Keratinocyte (primary cell): ENCODE measurements at regions not wholly inside any gene's neighbourhood (a gene's known extent, or its start where the extent isn't known, plus 50 kb on each side); places are given as distances from the start of the nearest gene placed in this dataset.

Experiments used
- DNase-seq: peaks from one replicate; pipeline ENCODE4 v3.0.0-alpha.2; 2011; ENCODE audit warnings: low read depth, missing footprints, low spot score
- FAIRE-seq: peaks from 2 replicates; lab custom pipeline; 2011; peaks lifted over from hg19 to GRCh38; lab: Jason Lieb, UNC
- H2AFZ ChIP-seq: 2 replicates; pipeline ENCODE4 v1.6.0; 2012; ENCODE audit warnings: low read length, control low read depth, inconsistent platforms; ENCODE audit not compliant: control insufficient read depth
- H3K27ac ChIP-seq: 2 replicates; pipeline ENCODE4 v1.5.1; 2011; ENCODE audit warnings: low read length; ENCODE audit not compliant: control insufficient read depth, insufficient read depth
- H3K27me3 ChIP-seq: 3 replicates; pipeline ENCODE4 v1.6.0; 2011; ENCODE audit warnings: low read length; ENCODE audit not compliant: control insufficient read depth, insufficient read depth; ENCODE audit errors: extremely low read depth
- H3K36me3 ChIP-seq, 2 experiments: 2 replicates in 1 of 2; 3 replicates in 1 of 2; pipeline ENCODE4 v1.5.1; 2011; ENCODE audit warnings: low read length in 2 of 2, mild to moderate bottlenecking in 1 of 2; ENCODE audit not compliant: control insufficient read depth in 2 of 2, insufficient read depth in 2 of 2; ENCODE audit errors: extremely low read depth in 1 of 2
- H3K4me1 ChIP-seq: 3 replicates; pipeline ENCODE4 v1.5.1; 2011; ENCODE audit warnings: low read length; ENCODE audit not compliant: control insufficient read depth, insufficient read depth; ENCODE audit errors: extremely low read depth
- H3K4me2 ChIP-seq: 3 replicates; pipeline ENCODE4 v1.6.0; 2011; ENCODE audit warnings: low read depth, low read length; ENCODE audit not compliant: control insufficient read depth, insufficient read depth; ENCODE audit errors: extremely low read depth
- H3K4me3 ChIP-seq, 3 experiments: fragments of 200-600 bp in 1 of 3; sonication (generic) in 1 of 3; 2 replicates in 2 of 3; 3 replicates in 1 of 3; pipeline ENCODE4 v1.5.1; 2011 to 2016; ENCODE audit warnings: low read length in 3 of 3, mild to moderate bottlenecking in 3 of 3, control low read depth in 2 of 3, inconsistent platforms in 1 of 3, low read depth in 1 of 3, mixed read lengths in 1 of 3, mixed run types in 1 of 3, moderate library complexity in 1 of 3; ENCODE audit not compliant: control insufficient read depth in 2 of 3, insufficient read depth in 2 of 3; ENCODE audit errors: extremely low read depth in 1 of 3
- H3K79me2 ChIP-seq: 2 replicates; pipeline ENCODE4 v1.6.0; 2012; ENCODE audit warnings: low read length; ENCODE audit not compliant: control insufficient read depth, insufficient read depth
- H3K9ac ChIP-seq: 3 replicates; pipeline ENCODE4 v1.6.0; 2011; ENCODE audit warnings: low read length; ENCODE audit not compliant: control insufficient read depth, insufficient read depth; ENCODE audit errors: extremely low read depth
- H3K9me1 ChIP-seq: 3 replicates; pipeline ENCODE4 v1.6.0; 2011; ENCODE audit warnings: low read length; ENCODE audit not compliant: control insufficient read depth, insufficient read depth; ENCODE audit errors: extremely low read depth
- H3K9me3 ChIP-seq: 2 replicates; pipeline ENCODE4 v1.5.1; 2012; ENCODE audit warnings: low read depth, low read length; ENCODE audit not compliant: control insufficient read depth
- H4K20me1 ChIP-seq: 3 replicates; pipeline ENCODE4 v1.6.0; 2011; ENCODE audit warnings: low read length; ENCODE audit not compliant: control insufficient read depth, insufficient read depth; ENCODE audit errors: extremely low read depth
- CTCF ChIP-seq, 3 experiments: IDR thresholded peaks in 1 of 3; conservative IDR thresholded peaks in 1 of 3; optimal IDR thresholded peaks in 1 of 3; 2 replicates in 2 of 3; 3 replicates in 1 of 3; pipeline versions ENCODE3 to v1.5.1; 2011; ENCODE audit warnings: low read length in 3 of 3, mild to moderate bottlenecking in 3 of 3, moderate library complexity in 2 of 3, control low read depth in 1 of 3, inconsistent platforms in 1 of 3; ENCODE audit not compliant: insufficient read depth in 2 of 3; ENCODE audit errors: extremely low read depth in 1 of 3
- EZH2 ChIP-seq: IDR thresholded peaks from one replicate; pipeline ENCODE4 v1.6.1; 2012; ENCODE audit warnings: inconsistent platforms, mild to moderate bottlenecking, low read length, moderate library complexity
- dilution Hi-C: fragments of 300-500 bp; cut with MboI; formaldehyde crosslinking; loops from one replicate; pipeline ENCODE4 v1.7.0; 2020; ENCODE audit warnings: low sequenced_read_pairs; ENCODE audit not compliant: extremely low pct_ligation_motif_present

GRCh38 chr14:101225157-101226152 is 321.9 kb upstream of the RTL1 start:
- Histone ChIP-seq H3K27ac (no peak overlapping the region), H2AFZ (no peak overlapping the region), H4K20me1 (no peaks in the 10 kb centered on the region), H3K9me3 (peaks cover 8% of the 10 kb centered on the region), H3K4me2 (no peak overlapping the region), H3K79me2 (no peaks in the 10 kb centered on the region), H3K4me3 (no peak overlapping the region), H3K4me1 (no peaks in the 10 kb centered on the region), H3K9me1 (no peaks in the 10 kb centered on the region), H3K36me3 (no peaks in the 10 kb centered on the region), H3K27me3 (no peaks in the 10 kb centered on the region), H3K9ac (no peak overlapping the region)
- dilution Hi-C loops, result no loop called here
- FAIRE-seq (no peak), DNase-seq (no peak)
- TF ChIP-seq CTCF (optimal IDR thresholded peaks at IDR 0.05 in 1 of 3, IDR thresholded peaks at IDR 0.05 in 1 of 3, conservative IDR thresholded peaks at IDR 0.05 in 1 of 3; ENCODE audit: extremely low read depth in 1 of 3, insufficient read depth in 2 of 3, low read length in 3 of 3) (no peak), EZH2 (no peak)

GRCh38 chr14:101226265-101226602 is 322.7 kb upstream of the RTL1 start:
- no peaks in the 10 kb centered on the region for H3K79me2 ChIP-seq
- H3K9ac ChIP-seq, result no peak overlapping the region
- H4K20me1 ChIP-seq, result no peaks in the 10 kb centered on the region
- DNase-seq (no peak), FAIRE-seq (no peak)
- no peak overlapping the region for H3K4me2 ChIP-seq
- dilution Hi-C loops, result no loop called here
- H3K9me1 ChIP-seq, result no peaks in the 10 kb centered on the region
- H2AFZ ChIP-seq, result no peak overlapping the region
- no peaks in the 10 kb centered on the region for H3K27me3 ChIP-seq
- H3K4me1 ChIP-seq, result no peaks in the 10 kb centered on the region
- no peaks in the 10 kb centered on the region for H3K36me3 ChIP-seq
- no peak overlapping the region for H3K4me3 ChIP-seq
- H3K27ac ChIP-seq, result no peak overlapping the region
- H3K9me3 ChIP-seq, result peaks cover 4% of the 10 kb centered on the region
- TF ChIP-seq EZH2, result no peak
- TF ChIP-seq CTCF (optimal IDR thresholded peaks at IDR 0.05 in 1 of 3, IDR thresholded peaks at IDR 0.05 in 1 of 3, conservative IDR thresholded peaks at IDR 0.05 in 1 of 3; ENCODE audit: extremely low read depth in 1 of 3, insufficient read depth in 2 of 3, low read length in 3 of 3), result no peak
